GM19023 (cell line): ENCODE measurements at regions not wholly inside any gene's neighbourhood (a gene's known extent, or its start where the extent isn't known, plus 50 kb on each side); places are given as distances from the start of the nearest gene placed in this dataset.
A peak's percentile ranks its signal among the peaks of the same experiment; 100 is the strongest.

ENCODE experiments used
- ATAC-seq: cut with Tn5 transposase; IDR thresholded peaks from one replicate; pipeline ENCODE4 v1.9.1; 2021; ENCODE audit warnings: mild to moderate bottlenecking, moderate library complexity; ENCODE audit not compliant: unreplicated experiment

DNA sequence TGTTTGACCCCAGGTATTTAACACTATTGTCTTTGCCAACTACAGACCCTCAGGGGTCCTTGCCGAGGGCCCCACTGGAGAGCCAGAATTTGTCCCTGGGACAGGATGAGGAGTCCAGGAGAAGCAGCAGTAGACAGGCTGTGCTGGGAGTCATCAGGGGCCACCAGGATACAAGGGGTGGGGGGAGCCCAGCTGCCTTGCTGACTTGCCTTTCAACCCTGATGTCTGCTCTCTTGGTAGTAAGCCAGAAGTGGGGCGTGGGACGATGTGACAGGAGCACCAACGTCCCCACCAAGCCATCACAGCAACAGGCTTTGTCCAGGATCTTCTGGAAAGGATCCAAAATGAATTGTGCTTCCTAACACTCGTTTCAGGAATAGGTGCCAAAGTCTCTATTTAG, 62.4 kb upstream of the CDCA7L start:
- ATAC-seq, result no peak

DNA sequence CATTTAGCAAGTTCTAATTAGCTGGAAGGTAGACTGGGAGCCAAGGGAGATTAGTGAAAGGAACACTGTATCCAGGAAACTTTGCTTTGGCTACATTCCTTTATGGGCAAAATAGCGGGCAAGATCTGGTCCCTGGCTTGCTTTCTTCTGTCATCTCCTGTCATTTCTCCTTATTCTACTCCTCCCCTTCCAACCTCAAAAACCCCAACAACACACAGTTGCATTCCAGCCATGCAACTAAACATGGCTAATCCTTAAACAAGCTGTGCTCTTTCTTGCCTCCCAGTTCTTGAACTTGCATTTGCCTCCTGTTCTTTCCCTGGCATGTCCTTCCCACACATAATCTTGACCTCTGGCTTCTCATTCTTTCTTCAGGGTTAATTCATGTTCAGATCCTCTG, 59.5 kb upstream of the CDCA7L start:
- ATAC-seq, result no peak

- no peak for ATAC-seq
These were observed 57.0 kb upstream of the CDCA7L start for GRCh38 chr7:22002726-22003125.

DNA sequence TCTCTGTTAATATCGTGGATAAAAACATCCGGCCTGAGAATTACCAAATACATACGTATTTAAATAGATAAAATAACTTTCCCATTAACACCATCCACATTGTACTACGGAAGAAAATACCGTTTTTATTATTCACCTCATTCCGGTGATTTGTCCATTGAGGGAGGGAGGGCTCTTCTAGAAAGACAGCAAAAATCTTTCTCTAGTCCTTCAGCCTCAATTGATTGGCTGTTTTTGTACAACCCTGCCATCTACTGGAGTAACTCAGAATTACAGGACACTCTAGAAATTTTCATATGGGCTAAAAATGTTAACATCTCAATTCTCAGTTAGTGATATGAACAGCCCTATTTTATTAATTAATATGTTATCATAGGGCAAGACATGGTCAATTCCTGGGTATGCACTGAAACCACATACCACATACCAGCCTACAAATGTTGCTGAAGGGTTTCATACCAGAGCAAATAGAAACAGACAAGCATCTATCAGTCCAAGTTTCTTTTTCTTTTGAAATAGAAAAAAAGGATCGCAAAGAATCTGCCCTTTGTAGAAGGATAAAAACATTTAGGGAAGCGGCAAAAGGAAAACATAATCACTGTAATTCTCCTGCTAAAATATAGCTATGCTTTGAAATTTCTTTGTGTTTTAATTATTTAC, 55.8 kb upstream of the CDCA7L start:
- peak; percentile 55 for ATAC-seq

GRCh38 chr7:21999896-22000295, 54.2 kb upstream of the CDCA7L start:
- ATAC-seq, result no peak

DNA sequence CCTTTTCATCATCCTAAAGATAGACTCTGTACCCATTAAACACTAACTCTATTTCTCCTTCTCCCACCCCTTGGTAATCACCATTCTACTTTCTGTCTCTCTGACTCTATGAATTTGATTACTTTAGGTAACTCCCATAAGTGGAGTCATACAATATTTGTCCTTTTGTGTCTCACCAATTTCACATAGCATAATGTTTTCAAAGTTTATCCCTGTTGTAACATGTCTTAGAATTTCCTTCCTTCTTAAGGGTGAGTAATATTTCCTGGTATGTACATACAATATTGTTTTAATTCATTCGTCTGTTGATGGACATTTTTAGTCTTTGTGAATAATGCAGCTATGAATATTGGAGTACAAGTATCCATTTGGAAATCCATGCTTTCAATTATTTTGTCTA, 50.9 kb upstream of the CDCA7L start:
- no peak for ATAC-seq
